Adrenal gland (tissue), 9 donors: ENCODE measurements at regions not wholly inside any gene's neighbourhood (a gene's known extent, or its start where the extent isn't known, plus 50 kb on each side); places are given as distances from the start of the nearest gene placed in this dataset.

Source experiments
- DNase-seq, 7 donors: peaks; one replicate each; pipeline ENCODE4 v3.0.0-alpha.2; 2019 to 2020
- H3K27ac ChIP-seq, 5 donors: fragments of 200-600 bp; sonication (generic) in 4 of 5; 1 replicate in 3 of 5; 2 replicates in 2 of 5; pipeline versions ENCODE4 v1.5.1 to v1.8.0; 2016 to 2020; ENCODE audit warnings: mild to moderate bottlenecking in 1 of 5
- H3K27me3 ChIP-seq: fragments of 200-600 bp; 2 replicates; pipeline ENCODE4 v1.8.0; 2021
- H3K36me3 ChIP-seq, 2 donors: fragments of 200-600 bp; replicated peaks in 1 of 2; 1 replicate in 1 of 2; 2 replicates in 1 of 2; pipeline versions ENCODE4 v1.5.1 to v1.8.0; 2018 to 2022
- H3K4me1 ChIP-seq, 2 donors: fragments of 200-600 bp; replicated peaks in 1 of 2; 1 replicate in 1 of 2; 2 replicates in 1 of 2; pipeline versions ENCODE4 v1.5.1 to v1.8.0; 2018 to 2021
- H3K4me3 ChIP-seq, 4 donors: fragments of 200-600 bp; sonication (generic) in 3 of 4; one replicate each; pipeline ENCODE4 v1.5.1; 2016 to 2018
- H3K9me3 ChIP-seq, 3 donors: fragments of 200-600 bp; sonication (generic) in 1 of 3; replicated peaks in 1 of 3; 1 replicate in 2 of 3; 2 replicates in 1 of 3; pipeline versions ENCODE4 v1.5.1 to v1.8.0; 2016 to 2021
- CTCF ChIP-seq, 6 experiments: fragments of 450-650 bp in 4 of 6; fragments of 200-600 bp in 2 of 6; sonication (generic) in 1 of 6; IDR thresholded peaks; 1 replicate in 5 of 6; 2 replicates in 1 of 6; pipeline versions ENCODE4 v1.5.1 to v1.8.0; 2016 to 2021; ENCODE audit warnings: antibody characterized with exemption in 6 of 6, mild to moderate bottlenecking in 2 of 6, moderate library complexity in 1 of 6
- POLR2A ChIP-seq, 2 donors: fragments of 450-650 bp; IDR thresholded peaks; one replicate each; pipeline ENCODE4 v1.6.1; 2017; ENCODE audit warnings: antibody characterized with exemption in 2 of 2, mild to moderate bottlenecking in 2 of 2, moderate library complexity in 1 of 2
- WGBS, 4 donors: extraction: QIAGEN DNeasy Blood & Tissue Kit in 2 of 4; methylation state at CpG; one replicate each; pipeline versions ENCODE4 v1.1.5 to v1.1.7; 2013 to 2017; 5-methylcytosine and 5-hydroxymethylcytosine counted together
- intact Hi-C, 2 donors: fragments of 100-400 bp; cut with DNase I; formaldehyde crosslinking; loops; one replicate each; pipeline versions ENCODE4 v1.14.1 to v1.15.0; 2022 to 2023
- donor health status: healthy with polysubstance abuse.
- donor health status: Bipolar disorder and iron deficiency.
- donor health status: DM: yes; HTN: yes; CAD: no.
- donor health status: DM: no; HTN: no; CAD: no.
- donor health status: DM: no; HTN: no; CAD: no.

- WGBS, 4 donors, result 86 to 95% (median 91%) methylated on average over 3 of the region's 3 CpGs
These were observed 186.2 kb downstream of the CDH26 start for GRCh38 chr20:60144404-60144803.

GRCh38 chr20:60144974-60145527 lies 186.8 kb downstream of the CDH26 start:
- Histone ChIP-seq H3K4me1 (peaks cover 0 to 8% of the 10 kb centered on the region in 2 donors), H3K36me3 (no peaks in the 10 kb centered on the region), H3K9me3 (no peaks in the 10 kb centered on the region), H3K27me3 (no peaks in the 10 kb centered on the region), H3K27ac (no peak overlapping the region), H3K4me3 (no peak overlapping the region)
- no peak for DNase-seq
- intact Hi-C loops, result no loop called here
- 54 to 73% (median 68%) methylated on average over 5 of the region's 5 CpGs for WGBS, 4 donors
- no peak for TF ChIP-seq CTCF (IDR thresholded peaks at IDR 0.05)
- TF ChIP-seq POLR2A (IDR thresholded peaks at IDR 0.05), result no peak

More at GRCh38 chr20:60144404-60144803, 186.2 kb downstream of the CDH26 start:
- H3K27ac ChIP-seq, result no peak overlapping the region
- H3K9me3 ChIP-seq, result no peaks in the 10 kb centered on the region
- no peaks in the 10 kb centered on the region for H3K27me3 ChIP-seq
- TF ChIP-seq POLR2A (IDR thresholded peaks at IDR 0.05) (no peak), CTCF (IDR thresholded peaks at IDR 0.05) (no peak)
- no peak for DNase-seq
- H3K4me1 ChIP-seq, result peaks cover 0 to 14% of the 10 kb centered on the region in 2 donors
- H3K4me3 ChIP-seq, result no peak overlapping the region
- intact Hi-C loops, result no loop called here
- H3K36me3 ChIP-seq, result no peaks in the 10 kb centered on the region

- intact Hi-C loops, result no loop called here
- H3K27ac ChIP-seq, result no peak overlapping the region
- H3K4me3 ChIP-seq, result no peak overlapping the region
- H3K27me3 ChIP-seq, result no peaks in the 10 kb centered on the region
- TF ChIP-seq CTCF (IDR thresholded peaks at IDR 0.05), result no peak
- no peak for TF ChIP-seq POLR2A (IDR thresholded peaks at IDR 0.05)
- no peaks in the 10 kb centered on the region for H3K36me3 ChIP-seq
- peaks cover 0 to 8% of the 10 kb centered on the region in 2 donors for H3K4me1 ChIP-seq
- 85 to 92% (median 89%) methylated on average over 2 of the region's 2 CpGs for WGBS, 4 donors
- DNase-seq, result no peak
- H3K9me3 ChIP-seq, result no peaks in the 10 kb centered on the region
These were observed 188.8 kb downstream of the CDH26 start for GRCh38 chr20:60147004-60147403.

- TF ChIP-seq CTCF (IDR thresholded peaks at IDR 0.05), result no peak
- Histone ChIP-seq H3K4me1 (no peaks in the 10 kb centered on the region), H3K36me3 (no peaks in the 10 kb centered on the region), H3K27ac (no peak overlapping the region), H3K4me3 (no peak overlapping the region), H3K27me3 (no peaks in the 10 kb centered on the region), H3K9me3 (no peaks in the 10 kb centered on the region)
- intact Hi-C loops, result no loop called here
- no peak for DNase-seq
These were observed 190.7 kb downstream of the CDH26 start for GRCh38 chr20:60148885-60149284.
